AG04450 (cell line): ENCODE measurements at regions not wholly inside any gene's neighbourhood (a gene's known extent, or its start where the extent isn't known, plus 50 kb on each side); places are given as distances from the start of the nearest gene placed in this dataset.

ENCODE experiments used
- CTCF ChIA-PET: fragments of 300-600, 350-600 bp; formaldehyde crosslinking; extraction: SDS; loops from one replicate; lab custom pipeline; 2022; ENCODE audit warnings: antibody characterized with exemption, inconsistent platforms; lab: Charles Lee
- POLR2A ChIA-PET: fragments of 350-600 bp; formaldehyde crosslinking; extraction: SDS; loops from one replicate; lab custom pipeline; 2021; ENCODE audit warnings: antibody characterized with exemption, inconsistent platforms; lab: Yijun Ruan, JAX
- DNase-seq: peaks from one replicate; pipeline ENCODE4 v3.0.0-alpha.2; 2011; ENCODE audit warnings: low read depth, low spot score
- H3K27ac ChIP-seq: one replicate; pipeline ENCODE4 v1.5.1; 2012; ENCODE audit warnings: low read depth, low read length, control low read depth
- H3K27me3 ChIP-seq: one replicate; pipeline ENCODE4 v1.6.0; 2012; ENCODE audit warnings: low read length; ENCODE audit not compliant: control insufficient read depth, insufficient read depth
- H3K4me3 ChIP-seq: 2 replicates; pipeline ENCODE4 v1.5.1; 2011; ENCODE audit warnings: mild to moderate bottlenecking, low read depth, low read length, control low read depth
- H3K9me3 ChIP-seq: 2 replicates; pipeline ENCODE4 v1.5.1; 2012; ENCODE audit warnings: low read length; ENCODE audit not compliant: control insufficient read depth, insufficient read depth
- CTCF ChIP-seq: IDR thresholded peaks from 2 replicates; pipeline ENCODE4 v1.5.1; 2011; ENCODE audit warnings: low read depth, low read length, control low read depth, inconsistent platforms

DNA sequence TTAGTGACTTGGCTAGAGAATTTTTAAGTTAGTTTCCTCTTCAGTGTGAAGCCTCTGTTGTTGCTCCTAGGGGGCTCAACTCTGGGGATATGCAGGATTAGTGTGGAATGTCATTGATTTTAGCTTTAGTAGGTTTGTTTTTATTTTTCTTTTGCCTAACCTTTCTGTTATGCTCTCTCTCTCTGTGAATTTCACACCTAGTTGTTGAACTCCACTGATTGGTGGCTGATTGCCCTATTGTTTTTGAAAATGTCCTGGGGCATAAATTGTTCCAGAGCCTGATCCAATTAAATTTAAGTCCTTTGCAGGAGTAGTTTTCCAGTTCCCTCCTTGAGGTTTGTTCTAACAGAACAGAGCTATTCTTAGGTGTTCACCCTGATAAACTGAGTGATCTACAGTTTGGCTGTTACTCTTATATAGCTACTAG, 393.3 kb upstream of the CTSO start:
- CTCF ChIA-PET = interaction anchor here (1.7 kb wide), 1 partner anchor 31 kb away, joined by 3 read pairs; no protein-coding TSS in a partner anchor
- Histone ChIP-seq H3K9me3 (no peaks in the 10 kb centered on the region), H3K27me3 (no peaks in the 10 kb centered on the region), H3K4me3 (no peak overlapping the region), H3K27ac (no peak overlapping the region)
- POLR2A ChIA-PET = no interaction called here
- TF ChIP-seq CTCF = no peak
- no peak for DNase-seq

GRCh38 chr4:156344397-156344796, 390.7 kb upstream of the CTSO start:
- H3K27ac ChIP-seq = no peak overlapping the region
- H3K9me3 ChIP-seq = no peaks in the 10 kb centered on the region
- no peak overlapping the region for H3K4me3 ChIP-seq
- no peak for DNase-seq
- H3K27me3 ChIP-seq = no peaks in the 10 kb centered on the region
- ChIA-PET CTCF (no interaction called here), POLR2A (interaction anchor here (0.6 kb wide), 1 partner anchor 47 kb away, joined by 3 read pairs; no protein-coding TSS in a partner anchor)
- TF ChIP-seq CTCF = no peak

GRCh38 chr4:156336511-156336910, 382.8 kb upstream of the CTSO start:
- POLR2A ChIA-PET = no interaction called here
- no peak for TF ChIP-seq CTCF
- Histone ChIP-seq H3K27ac (no peak overlapping the region), H3K4me3 (no peak overlapping the region), H3K9me3 (no peaks in the 10 kb centered on the region), H3K27me3 (no peaks in the 10 kb centered on the region)
- no peak for DNase-seq
- CTCF ChIA-PET = no interaction called here

- no peaks in the 10 kb centered on the region for H3K9me3 ChIP-seq
- no peaks in the 10 kb centered on the region for H3K27me3 ChIP-seq
- TF ChIP-seq CTCF = no peak
- no peak for DNase-seq
- no peak overlapping the region for H3K27ac ChIP-seq
- ChIA-PET CTCF (no interaction called here), POLR2A (no interaction called here)
- H3K4me3 ChIP-seq = no peak overlapping the region
These were observed 382.1 kb upstream of the CTSO start for GRCh38 chr4:156335721-156336120.

DNA sequence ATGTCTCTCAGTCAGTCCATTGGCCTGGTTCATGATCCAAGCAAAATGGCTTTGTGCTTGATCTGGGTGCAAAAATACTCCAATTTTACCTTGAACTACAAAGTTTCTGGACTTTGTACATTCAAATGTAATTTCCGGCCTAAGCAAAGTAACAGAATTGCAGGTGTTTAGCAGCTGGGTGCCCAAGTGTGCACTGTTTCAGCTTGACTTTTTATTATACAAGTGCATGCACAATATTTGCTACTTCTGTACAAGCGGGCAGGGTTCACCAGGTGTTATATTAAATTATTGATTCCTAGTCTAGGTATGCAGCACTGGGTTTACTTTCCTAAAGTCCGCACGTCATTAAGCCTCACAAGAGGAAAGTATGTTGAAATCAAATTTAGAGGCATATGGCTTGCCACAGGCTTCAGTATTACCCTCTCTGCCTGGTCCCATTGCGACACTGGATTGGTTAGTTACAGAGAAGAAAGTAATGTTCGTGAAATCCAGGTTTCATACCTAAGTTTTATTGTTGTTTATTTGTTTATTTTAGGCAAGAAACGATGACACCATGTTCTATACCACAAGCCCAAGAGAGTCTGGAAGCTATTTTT, 376.9 kb upstream of the CTSO start:
- no peaks in the 10 kb centered on the region for H3K9me3 ChIP-seq
- DNase-seq = no peak
- ChIA-PET POLR2A (no interaction called here), CTCF (no interaction called here)
- TF ChIP-seq CTCF = no peak
- H3K4me3 ChIP-seq = no peak overlapping the region
- H3K27ac ChIP-seq = no peak overlapping the region
- H3K27me3 ChIP-seq = no peaks in the 10 kb centered on the region
